DND-41 (cell line): ENCODE measurements at regions not wholly inside any gene's neighbourhood (a gene's known extent, or its start where the extent isn't known, plus 50 kb on each side); places are given as distances from the start of the nearest gene placed in this dataset.
"Not testable (repeated sequence)": the region's sequence is repeated elsewhere in the genome, so short reads cannot be mapped to it uniquely, and the experiment has no call there.

ENCODE experiments used
- ATAC-seq: fragments of 200-7000 bp; cut with Tn5 transposase; 3 replicates; pipeline ENCODE4 v1.9.1; 2021; ENCODE audit warnings: low read depth; ENCODE audit not compliant: insufficient read depth
- DNase-seq: peaks from one replicate; pipeline ENCODE4 v3.0.0-alpha.2; 2020
- H2AFZ ChIP-seq: 2 replicates; pipeline ENCODE4 v1.6.0; 2012; ENCODE audit warnings: low read depth, low read length
- H3K27ac ChIP-seq: 2 replicates; pipeline ENCODE4 v1.5.1; 2012; ENCODE audit warnings: low read length, inconsistent platforms
- H3K27me3 ChIP-seq: fragments of 200-600 bp; sonication (generic); 2 replicates; pipeline ENCODE4 v1.6.0; 2012; ENCODE audit warnings: low read length, mild to moderate bottlenecking, inconsistent platforms; ENCODE audit not compliant: insufficient read depth, poor library complexity
- H3K36me3 ChIP-seq: 2 replicates; pipeline ENCODE4 v1.5.1; 2012; ENCODE audit warnings: low read length, inconsistent platforms; ENCODE audit not compliant: insufficient read depth
- H3K4me1 ChIP-seq: 2 replicates; pipeline ENCODE4 v1.5.1; 2012; ENCODE audit warnings: mild to moderate bottlenecking, low read length; ENCODE audit not compliant: insufficient read depth
- H3K4me2 ChIP-seq: 2 replicates; pipeline ENCODE4 v1.6.0; 2012; ENCODE audit warnings: mild to moderate bottlenecking, moderate library complexity, low read length, inconsistent platforms; ENCODE audit not compliant: insufficient read depth
- H3K4me3 ChIP-seq, 2 experiments: fragments of 200-600 bp in 1 of 2; shearing (Covaris generic) in 1 of 2; 2 replicates each; pipeline ENCODE4 v1.5.1; 2012 to 2016; ENCODE audit warnings: inconsistent platforms in 2 of 2, low read length in 2 of 2, mild to moderate bottlenecking in 2 of 2, low read depth in 1 of 2, moderate library complexity in 1 of 2
- H3K79me2 ChIP-seq: 2 replicates; pipeline ENCODE4 v1.6.0; 2012; ENCODE audit warnings: low read length, inconsistent platforms; ENCODE audit not compliant: insufficient read depth
- H3K9ac ChIP-seq: 2 replicates; pipeline ENCODE4 v1.6.0; 2012; ENCODE audit warnings: low read depth, mild to moderate bottlenecking, inconsistent platforms, low read length, moderate library complexity
- H3K9me3 ChIP-seq: 2 replicates; pipeline ENCODE4 v1.5.1; 2012; ENCODE audit warnings: low read length, moderate library complexity, mild to moderate bottlenecking, inconsistent platforms; ENCODE audit not compliant: insufficient read depth, severe bottlenecking
- H4K20me1 ChIP-seq: 2 replicates; pipeline ENCODE4 v1.6.0; 2012; ENCODE audit warnings: low read length; ENCODE audit not compliant: insufficient read depth
- CTCF ChIP-seq: IDR thresholded peaks from 2 replicates; pipeline ENCODE4 v1.5.1; 2012; ENCODE audit warnings: borderline replicate concordance, low read length, moderate library complexity, mild to moderate bottlenecking; ENCODE audit not compliant: poor library complexity, severe bottlenecking; ENCODE audit errors: extremely low read depth
- EZH2 ChIP-seq: IDR thresholded peaks from 3 replicates; pipeline ENCODE4 v1.6.1; 2012; ENCODE audit warnings: borderline replicate concordance, low read depth, mild to moderate bottlenecking, moderate library complexity, low read length, inconsistent platforms; ENCODE audit not compliant: severe bottlenecking

GRCh38 chr22:44569561-44569991 is 71.5 kb upstream of the RTL6 start:
- H4K20me1 ChIP-seq, result no peaks in the 10 kb centered on the region
- H3K36me3 ChIP-seq, result no peaks in the 10 kb centered on the region
- no peak overlapping the region for H3K4me2 ChIP-seq
- no peak for DNase-seq
- H3K9ac ChIP-seq, result no peak overlapping the region
- H3K4me3 ChIP-seq, result no peak overlapping the region
- TF ChIP-seq CTCF, result no peak
- no peaks in the 10 kb centered on the region for H3K79me2 ChIP-seq
- no peaks in the 10 kb centered on the region for H3K9me3 ChIP-seq
- H3K27ac ChIP-seq, result no peak overlapping the region
- H3K27me3 ChIP-seq, result no peaks in the 10 kb centered on the region
- ATAC-seq, result no peak
- H3K4me1 ChIP-seq, result no peaks in the 10 kb centered on the region
- H2AFZ ChIP-seq, result no peak overlapping the region

- H3K27ac ChIP-seq, result no peak overlapping the region
- no peaks in the 10 kb centered on the region for H3K36me3 ChIP-seq
- H3K27me3 ChIP-seq, result no peaks in the 10 kb centered on the region
- DNase-seq, result peak; percentile 45
- no peaks in the 10 kb centered on the region for H3K4me1 ChIP-seq
- H2AFZ ChIP-seq, result no peak overlapping the region
- no peak overlapping the region for H3K9ac ChIP-seq
- H3K4me3 ChIP-seq, result no peak overlapping the region
- H4K20me1 ChIP-seq, result no peaks in the 10 kb centered on the region
- TF ChIP-seq CTCF, result peak; percentile 58
- no peak for TF ChIP-seq EZH2
- H3K79me2 ChIP-seq, result no peaks in the 10 kb centered on the region
- H3K4me2 ChIP-seq, result no peak overlapping the region
- no peak for ATAC-seq
- no peaks in the 10 kb centered on the region for H3K9me3 ChIP-seq
Measured at GRCh38 chr22:44567846-44568493, 69.9 kb upstream of the RTL6 start.

- not testable (repeated sequence) for H3K27me3 ChIP-seq, H3K36me3 ChIP-seq, H3K4me1 ChIP-seq, H3K27ac ChIP-seq, H3K9ac ChIP-seq, DNase-seq, H3K79me2 ChIP-seq, H4K20me1 ChIP-seq, H3K4me2 ChIP-seq, H2AFZ ChIP-seq, H3K4me3 ChIP-seq, ATAC-seq, H3K9me3 ChIP-seq
Measured at GRCh38 chr22:44567378-44567841, 69.4 kb upstream of the RTL6 start.

- no peak overlapping the region for H3K4me2 ChIP-seq
- H3K27ac ChIP-seq, result no peak overlapping the region
- TF ChIP-seq EZH2 (no peak), CTCF (no peak)
- no peak overlapping the region for H3K9ac ChIP-seq
- H3K27me3 ChIP-seq, result no peaks in the 10 kb centered on the region
- H3K4me3 ChIP-seq, result no peak overlapping the region
- no peaks in the 10 kb centered on the region for H4K20me1 ChIP-seq
- ATAC-seq (no peak), DNase-seq (no peak)
- no peaks in the 10 kb centered on the region for H3K9me3 ChIP-seq
- no peaks in the 10 kb centered on the region for H3K4me1 ChIP-seq
- no peaks in the 10 kb centered on the region for H3K36me3 ChIP-seq
- no peaks in the 10 kb centered on the region for H3K79me2 ChIP-seq
- no peak overlapping the region for H2AFZ ChIP-seq
Measured at GRCh38 chr22:44566911-44567310, 68.9 kb upstream of the RTL6 start.

GRCh38 chr22:44562651-44563050 is 64.6 kb upstream of the RTL6 start:
- not testable (repeated sequence) for H3K79me2 ChIP-seq, H4K20me1 ChIP-seq, H3K9ac ChIP-seq, H3K4me3 ChIP-seq, H2AFZ ChIP-seq, H3K4me2 ChIP-seq, H3K36me3 ChIP-seq, H3K27ac ChIP-seq, DNase-seq, ATAC-seq, H3K27me3 ChIP-seq, H3K9me3 ChIP-seq, H3K4me1 ChIP-seq
